GM10266 (cell line): ENCODE measurements at regions not wholly inside any gene's neighbourhood (a gene's known extent, or its start where the extent isn't known, plus 50 kb on each side); places are given as distances from the start of the nearest gene placed in this dataset.

Experiments
- DNase-seq: peaks from one replicate; pipeline ENCODE4 v3.0.0; 2012; ENCODE audit errors: extremely low spot score
- CTCF ChIP-seq: IDR thresholded peaks from 2 replicates; pipeline ENCODE4 v1.5.1; 2012; ENCODE audit warnings: mild to moderate bottlenecking, low read depth; ENCODE audit not compliant: control insufficient read depth, insufficient read depth; ENCODE audit errors: missing control alignments

- TF ChIP-seq CTCF = no peak
- no peak for DNase-seq
Measured at GRCh38 chr5:24314106-24314505, 330.7 kb downstream of the CDH10 start.

GRCh38 chr5:24320643-24321042, 324.1 kb downstream of the CDH10 start:
- no peak for DNase-seq
- TF ChIP-seq CTCF = no peak

- no peak for TF ChIP-seq CTCF
- no peak for DNase-seq
Measured at GRCh38 chr5:24325306-24325832, 319.4 kb downstream of the CDH10 start.

- no peak for TF ChIP-seq CTCF
- no peak for DNase-seq
Measured at GRCh38 chr5:24331531-24331930, 313.2 kb downstream of the CDH10 start.

GRCh38 chr5:24347158-24347557, 297.6 kb downstream of the CDH10 start:
- DNase-seq = no peak
- TF ChIP-seq CTCF = no peak

GRCh38 chr5:24351285-24351684, 293.5 kb downstream of the CDH10 start:
- no peak for TF ChIP-seq CTCF
- DNase-seq = no peak

GRCh38 chr5:24353016-24353415, 291.8 kb downstream of the CDH10 start:
- DNase-seq = no peak
- TF ChIP-seq CTCF = no peak
